Upper lobe of left lung (tissue), 6 donors: ENCODE measurements at regions not wholly inside any gene's neighbourhood (a gene's known extent, or its start where the extent isn't known, plus 50 kb on each side); places are given as distances from the start of the nearest gene placed in this dataset.

Experiments used
- ATAC-seq, 2 donors: fragments of 200-7000 bp; cut with Tn5 transposase; one replicate each; pipeline ENCODE4 v1.9.1; 2022; ENCODE audit warnings: mild to moderate bottlenecking in 2 of 2, moderate library complexity in 2 of 2; ENCODE audit not compliant: low FRiP score in 2 of 2
- DNase-seq, 2 donors: peaks; one replicate each; pipeline ENCODE4 v3.0.0-alpha.2; 2019 to 2020
- H3K27ac ChIP-seq, 4 donors: fragments of 200-600 bp; sonication (generic); one replicate each; pipeline ENCODE4 v1.5.1; 2016 to 2019
- H3K27me3 ChIP-seq, 4 donors: fragments of 200-600 bp; sonication (generic); one replicate each; pipeline ENCODE4 v1.5.1; 2017 to 2019
- H3K36me3 ChIP-seq, 4 donors: fragments of 200-600 bp; sonication (generic); one replicate each; pipeline ENCODE4 v1.5.1; 2016 to 2019
- H3K4me1 ChIP-seq, 4 donors: fragments of 200-600 bp; sonication (generic); one replicate each; pipeline ENCODE4 v1.5.1; 2018 to 2019
- H3K4me3 ChIP-seq, 4 donors: fragments of 200-600 bp; sonication (generic); one replicate each; pipeline ENCODE4 v1.5.1; 2017 to 2019; ENCODE audit warnings: mild to moderate bottlenecking in 2 of 4, moderate library complexity in 1 of 4
- H3K9me3 ChIP-seq, 4 donors: fragments of 200-600 bp; sonication (generic); one replicate each; pipeline ENCODE4 v1.5.1; 2018 to 2019
- EP300 ChIP-seq, 4 donors: sonication (generic); formaldehyde crosslinking; IDR thresholded peaks; one replicate each; pipeline ENCODE4 v1.5.1; 2017; ENCODE audit warnings: antibody characterized with exemption in 4 of 4, control low read depth in 2 of 4
- POLR2A ChIP-seq, 4 donors: fragments of 450-650 bp; IDR thresholded peaks; one replicate each; pipeline ENCODE4 v1.5.1; 2016 to 2017; ENCODE audit warnings: antibody characterized with exemption in 4 of 4, mild to moderate bottlenecking in 2 of 4
- POLR2AphosphoS5 ChIP-seq, 2 donors: sonication (generic); formaldehyde crosslinking; IDR thresholded peaks; one replicate each; pipeline ENCODE4 v1.5.1; 2017; ENCODE audit warnings: antibody characterized with exemption in 2 of 2
- WGBS, 2 donors: methylation state at CpG; one replicate each; pipeline ENCODE4 v1.1.5; 2017 to 2018; 5-methylcytosine and 5-hydroxymethylcytosine counted together
- TF ChIP-seq, protein P1 (sequence below), 6 experiments: fragments of 450-650 bp in 4 of 6; fragments of 200-600 bp in 2 of 6; sonication (generic) in 2 of 6; IDR thresholded peaks; one replicate each; pipeline ENCODE4 v1.5.1; 2016 to 2019; ENCODE audit warnings: antibody characterized with exemption in 6 of 6
- donor health status: DM: no; HTN: no; CAD: no; lungs with moderate emphysema.
- donor health status: DM: no; HTN: yes; CAD: no; lungs with severe emphysema.

DNA sequence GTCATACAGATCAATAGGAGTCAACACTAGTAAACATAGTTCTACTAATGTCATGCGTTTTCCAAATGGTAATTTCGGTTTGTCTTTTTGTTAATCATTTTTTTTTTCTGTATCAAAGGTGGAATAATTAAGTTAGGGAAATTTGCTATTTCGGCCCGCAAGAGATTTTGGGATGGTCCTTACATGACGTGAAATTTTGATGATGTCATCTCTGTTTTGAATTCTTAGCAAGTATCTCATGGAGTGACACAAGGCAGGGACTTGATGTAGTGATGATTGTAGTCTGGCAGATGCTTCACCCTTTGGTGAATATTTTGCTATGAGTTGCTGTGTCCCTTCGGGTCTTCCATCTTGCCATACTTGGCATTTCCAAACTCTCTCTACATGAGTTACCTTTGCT is 608.0 kb downstream of the BCKDHB start:
- DNase-seq (no peak), ATAC-seq (no peak)
- no peak overlapping the region for H3K4me3 ChIP-seq
- TF ChIP-seq, protein P1, sequence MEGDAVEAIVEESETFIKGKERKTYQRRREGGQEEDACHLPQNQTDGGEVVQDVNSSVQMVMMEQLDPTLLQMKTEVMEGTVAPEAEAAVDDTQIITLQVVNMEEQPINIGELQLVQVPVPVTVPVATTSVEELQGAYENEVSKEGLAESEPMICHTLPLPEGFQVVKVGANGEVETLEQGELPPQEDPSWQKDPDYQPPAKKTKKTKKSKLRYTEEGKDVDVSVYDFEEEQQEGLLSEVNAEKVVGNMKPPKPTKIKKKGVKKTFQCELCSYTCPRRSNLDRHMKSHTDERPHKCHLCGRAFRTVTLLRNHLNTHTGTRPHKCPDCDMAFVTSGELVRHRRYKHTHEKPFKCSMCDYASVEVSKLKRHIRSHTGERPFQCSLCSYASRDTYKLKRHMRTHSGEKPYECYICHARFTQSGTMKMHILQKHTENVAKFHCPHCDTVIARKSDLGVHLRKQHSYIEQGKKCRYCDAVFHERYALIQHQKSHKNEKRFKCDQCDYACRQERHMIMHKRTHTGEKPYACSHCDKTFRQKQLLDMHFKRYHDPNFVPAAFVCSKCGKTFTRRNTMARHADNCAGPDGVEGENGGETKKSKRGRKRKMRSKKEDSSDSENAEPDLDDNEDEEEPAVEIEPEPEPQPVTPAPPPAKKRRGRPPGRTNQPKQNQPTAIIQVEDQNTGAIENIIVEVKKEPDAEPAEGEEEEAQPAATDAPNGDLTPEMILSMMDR (IDR thresholded peaks at IDR 0.05) = no peak
- TF ChIP-seq EP300 (IDR thresholded peaks at IDR 0.05) (no peak), POLR2A (IDR thresholded peaks at IDR 0.05) (no peak), POLR2AphosphoS5 (IDR thresholded peaks at IDR 0.05) (no peak)
- no peaks in the 10 kb centered on the region for H3K4me1 ChIP-seq
- WGBS, 2 donors = 81 to 84% methylated on average over 6 of the region's 6 CpGs
- H3K9me3 ChIP-seq = no peaks in the 10 kb centered on the region
- H3K27ac ChIP-seq = no peak overlapping the region
- H3K27me3 ChIP-seq = no peaks in the 10 kb centered on the region
- H3K36me3 ChIP-seq = no peaks in the 10 kb centered on the region

- H3K36me3 ChIP-seq = no peaks in the 10 kb centered on the region
- DNase-seq = no peak
- no peak overlapping the region for H3K4me3 ChIP-seq
- WGBS, 2 donors = 94 to 96% methylated on average over 3 of the region's 3 CpGs
- ATAC-seq = no peak
- H3K27ac ChIP-seq = no peak overlapping the region
- peaks cover 0 to 4% (median 2%) of the 10 kb centered on the region in 4 donors for H3K9me3 ChIP-seq
- no peaks in the 10 kb centered on the region for H3K27me3 ChIP-seq
- no peaks in the 10 kb centered on the region for H3K4me1 ChIP-seq
- no peak for TF ChIP-seq EP300 (IDR thresholded peaks at IDR 0.05)
- TF ChIP-seq, protein P1 (IDR thresholded peaks at IDR 0.05) = no peak
- TF ChIP-seq POLR2A (IDR thresholded peaks at IDR 0.05) = no peak
- no peak for TF ChIP-seq POLR2AphosphoS5 (IDR thresholded peaks at IDR 0.05)
Measured at GRCh38 chr6:80698459-80698858, 592.0 kb downstream of the BCKDHB start.

DNA sequence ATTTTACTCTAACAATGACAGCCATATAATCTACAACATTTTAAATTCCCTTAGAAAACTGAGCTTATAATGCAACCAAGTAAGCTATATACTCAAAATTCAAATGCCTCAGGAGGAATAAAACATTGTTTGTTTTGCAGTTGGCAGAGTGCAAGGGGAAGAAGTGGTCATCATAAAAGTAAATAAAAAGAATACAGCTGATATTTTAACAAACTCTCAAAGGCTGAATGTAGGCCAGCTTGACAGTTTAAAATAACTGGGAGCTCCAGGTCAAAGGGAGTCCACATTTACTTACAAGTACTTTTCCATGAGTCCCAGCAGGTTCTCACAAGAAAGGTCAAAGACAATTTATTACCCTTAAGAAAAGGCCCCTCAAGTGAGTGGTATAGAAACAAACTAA is 589.8 kb downstream of the BCKDHB start:
- Histone ChIP-seq H3K4me3 (no peak overlapping the region), H3K27ac (no peak overlapping the region), H3K36me3 (no peaks in the 10 kb centered on the region), H3K27me3 (no peaks in the 10 kb centered on the region), H3K9me3 (peaks cover 0 to 4% (median 0%) of the 10 kb centered on the region in 4 donors), H3K4me1 (no peaks in the 10 kb centered on the region)
- ATAC-seq (no peak), DNase-seq (no peak)
- TF ChIP-seq, protein P1 (IDR thresholded peaks at IDR 0.05) = no peak
- TF ChIP-seq EP300 (IDR thresholded peaks at IDR 0.05) (no peak), POLR2AphosphoS5 (IDR thresholded peaks at IDR 0.05) (no peak), POLR2A (IDR thresholded peaks at IDR 0.05) (no peak)

DNA sequence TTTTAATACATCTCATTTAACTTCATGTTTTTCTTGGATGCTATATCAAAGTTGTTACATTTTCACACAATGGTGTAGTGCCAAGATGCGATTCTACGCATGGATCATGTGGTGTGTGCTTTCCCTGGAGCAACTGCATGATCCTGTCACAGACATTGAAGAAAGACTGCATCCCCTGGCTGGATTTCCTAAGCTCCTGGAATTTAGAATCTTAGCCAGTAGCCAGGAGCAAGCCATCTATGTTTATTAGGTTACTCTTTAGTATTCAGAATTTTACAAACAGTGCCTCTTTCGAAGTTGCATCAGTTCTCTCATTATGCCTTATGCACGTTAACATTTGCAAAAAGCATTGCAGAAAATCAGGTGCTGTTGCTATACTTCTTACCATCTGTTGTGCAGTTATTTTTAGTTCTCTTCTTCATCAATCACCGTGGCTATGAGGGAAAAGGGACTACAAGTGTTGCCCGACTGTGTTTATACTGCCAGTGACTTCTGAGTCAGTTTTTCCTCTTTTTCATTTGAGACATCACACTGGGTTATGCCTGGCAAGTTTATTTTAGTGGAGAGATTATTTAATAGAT is 584.2 kb downstream of the BCKDHB start:
- ATAC-seq (peak in 1 of 2 donors; percentile 44), DNase-seq (no peak)
- Histone ChIP-seq H3K4me3 (no peak overlapping the region), H3K36me3 (no peaks in the 10 kb centered on the region), H3K9me3 (peaks cover 0 to 4% (median 0%) of the 10 kb centered on the region in 4 donors), H3K27ac (no peak overlapping the region), H3K4me1 (no peaks in the 10 kb centered on the region), H3K27me3 (no peaks in the 10 kb centered on the region)
- TF ChIP-seq EP300 (IDR thresholded peaks at IDR 0.05) (no peak), POLR2A (IDR thresholded peaks at IDR 0.05) (no peak), POLR2AphosphoS5 (IDR thresholded peaks at IDR 0.05) (no peak)
- TF ChIP-seq, protein P1 (IDR thresholded peaks at IDR 0.05) = no peak
- 56 to 57% methylated on average over 6 of the region's 6 CpGs for WGBS, 2 donors

- Histone ChIP-seq H3K36me3 (no peaks in the 10 kb centered on the region), H3K4me1 (no peaks in the 10 kb centered on the region), H3K27me3 (no peaks in the 10 kb centered on the region), H3K9me3 (peaks cover 0 to 4% (median 0%) of the 10 kb centered on the region in 4 donors), H3K4me3 (no peak overlapping the region), H3K27ac (no peak overlapping the region)
- DNase-seq (no peak), ATAC-seq (no peak)
- no peak for TF ChIP-seq POLR2AphosphoS5 (IDR thresholded peaks at IDR 0.05)
- TF ChIP-seq POLR2A (IDR thresholded peaks at IDR 0.05) = no peak
- TF ChIP-seq, protein P1 (IDR thresholded peaks at IDR 0.05) = no peak
- no peak for TF ChIP-seq EP300 (IDR thresholded peaks at IDR 0.05)
- 41 to 42% methylated on average over 3 of the region's 3 CpGs for WGBS, 2 donors
Measured at GRCh38 chr6:80689716-80690395, 583.4 kb downstream of the BCKDHB start.
